ENCODE measurements at regions not wholly inside any gene's neighbourhood (a gene's known extent, or its start where the extent isn't known, plus 50 kb on each side); places are given as distances from the start of the nearest gene placed in this dataset.

GRCh38 chr6:16028966-16029365 is 99.9 kb upstream of the MYLIP start:
- Histone ChIP-seq H2AFZ (ENCODE audit: control insufficient read depth, low read depth, low read length) (no peak overlapping the region), H3K27me3 (replicated peaks in 1 of 2; ENCODE audit: control insufficient read depth in 2 of 2, insufficient read depth in 2 of 2, low read length in 1 of 2) (no peaks in the 10 kb centered on the region), H3K9ac (ENCODE audit: control insufficient read depth, insufficient read depth, low read length) (no peak overlapping the region), H3K4me3 (no peak overlapping the region), H3K9me3 (replicated peaks; ENCODE audit: control insufficient read depth, insufficient read depth, low read length) (peaks cover 4% of the 10 kb centered on the region; the same call in 2 of the 3 replicates), H3K4me2 (ENCODE audit: control insufficient read depth, insufficient read depth) (no peak overlapping the region), H3K4me1 (ENCODE audit: control insufficient read depth, insufficient read depth, low read length) (no peaks in the 10 kb centered on the region), H3K79me2 (ENCODE audit: control insufficient read depth, insufficient read depth, low read length) (no peaks in the 10 kb centered on the region), H3K27ac (ENCODE audit: control insufficient read depth, insufficient read depth) (no peak overlapping the region), H3K36me3 (ENCODE audit: control insufficient read depth in 2 of 2, insufficient read depth in 2 of 2, low read length in 1 of 2) (no peaks in the 10 kb centered on the region), H4K20me1 (ENCODE audit: control insufficient read depth, insufficient read depth) (no peaks in the 10 kb centered on the region)
- ChIA-PET SMC1A (ENCODE audit: uncharacterized antibody, unreplicated experiment) (interaction anchor here (1.3 to 2.4 kb wide), 3 partner anchors 8 to 38 kb away, joined by 3 to 6 read pairs (median 3); no protein-coding TSS in a partner anchor), POLR2A (no interaction called here), RAD21 (ENCODE audit: unreplicated experiment) (no interaction called here), CTCF (no interaction called here)
- DNase-seq (ENCODE audit: low read depth, low spot score) (no peak), FAIRE-seq (no peak), ATAC-seq (no peak)
- no TSS peak for BruUV-seq (replicated peaks)
- TF ChIP-seq ZNF24 (IDR thresholded peaks at IDR 0.05) (no peak), REST (IDR thresholded peaks at IDR 0.05; ENCODE audit: low read depth, low read length) (no peak), YBX1 (IDR thresholded peaks at IDR 0.05) (no peak), MEF2B (IDR thresholded peaks at IDR 0.05; ENCODE audit: partially characterized antibody, poor library complexity, severe bottlenecking) (no peak), MTA2 (IDR thresholded peaks at IDR 0.05; ENCODE audit: low read depth) (no peak)
- 82% methylated on average over 3 of the region's 3 CpGs for WGBS (ENCODE audit: insufficient coverage, insufficient replicate concordance, low lambda C conversion rate, missing lambda C conversion rate)
- intact Hi-C loops (cut with micrococcal nuclease; ENCODE audit: unreplicated experiment) = no loop called here
- in situ Hi-C loops (cut with MboI) = no loop called here

Data from GM12878 (cell line).